ENCODE measurements at regions not wholly inside any gene's neighbourhood (a gene's known extent, or its start where the extent isn't known, plus 50 kb on each side); places are given as distances from the start of the nearest gene placed in this dataset.

DNA sequence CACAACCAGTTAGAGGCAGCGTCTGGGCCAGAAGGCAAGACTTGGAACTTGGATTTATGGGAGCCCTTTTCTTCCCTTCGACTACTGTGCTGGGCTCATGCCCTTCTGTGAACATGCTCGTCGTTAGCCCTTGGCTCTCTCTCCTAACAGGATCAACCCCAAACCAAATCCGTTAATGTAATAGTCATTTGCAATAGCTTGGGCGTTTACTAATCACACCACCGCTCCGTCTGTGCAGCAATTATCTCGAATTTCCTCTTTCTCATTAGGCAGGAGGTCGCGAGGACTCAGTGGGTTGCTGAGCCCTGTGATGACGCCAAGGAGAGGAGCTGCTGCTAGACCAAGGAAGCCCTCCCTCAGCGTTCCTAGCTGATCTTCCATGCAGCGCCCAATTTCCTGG, 114.7 kb downstream of the ENGASE start:
- no peak for DNase-seq (ENCODE audit: low read depth)
- no peak overlapping the region for H3K4me3 ChIP-seq (ENCODE audit: low read depth, low read length)
- TF ChIP-seq, protein P1, sequence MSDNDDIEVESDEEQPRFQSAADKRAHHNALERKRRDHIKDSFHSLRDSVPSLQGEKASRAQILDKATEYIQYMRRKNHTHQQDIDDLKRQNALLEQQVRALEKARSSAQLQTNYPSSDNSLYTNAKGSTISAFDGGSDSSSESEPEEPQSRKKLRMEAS (IDR thresholded peaks at IDR 0.05; ENCODE audit: low read depth, low read length), result no peak
- TF ChIP-seq MYC (IDR thresholded peaks at IDR 0.05; ENCODE audit: low read depth, low read length) (no peak), POLR2A (IDR thresholded peaks at IDR 0.05; ENCODE audit: extremely low read depth, insufficient read length) (no peak)
- TF ChIP-seq, protein P2, sequence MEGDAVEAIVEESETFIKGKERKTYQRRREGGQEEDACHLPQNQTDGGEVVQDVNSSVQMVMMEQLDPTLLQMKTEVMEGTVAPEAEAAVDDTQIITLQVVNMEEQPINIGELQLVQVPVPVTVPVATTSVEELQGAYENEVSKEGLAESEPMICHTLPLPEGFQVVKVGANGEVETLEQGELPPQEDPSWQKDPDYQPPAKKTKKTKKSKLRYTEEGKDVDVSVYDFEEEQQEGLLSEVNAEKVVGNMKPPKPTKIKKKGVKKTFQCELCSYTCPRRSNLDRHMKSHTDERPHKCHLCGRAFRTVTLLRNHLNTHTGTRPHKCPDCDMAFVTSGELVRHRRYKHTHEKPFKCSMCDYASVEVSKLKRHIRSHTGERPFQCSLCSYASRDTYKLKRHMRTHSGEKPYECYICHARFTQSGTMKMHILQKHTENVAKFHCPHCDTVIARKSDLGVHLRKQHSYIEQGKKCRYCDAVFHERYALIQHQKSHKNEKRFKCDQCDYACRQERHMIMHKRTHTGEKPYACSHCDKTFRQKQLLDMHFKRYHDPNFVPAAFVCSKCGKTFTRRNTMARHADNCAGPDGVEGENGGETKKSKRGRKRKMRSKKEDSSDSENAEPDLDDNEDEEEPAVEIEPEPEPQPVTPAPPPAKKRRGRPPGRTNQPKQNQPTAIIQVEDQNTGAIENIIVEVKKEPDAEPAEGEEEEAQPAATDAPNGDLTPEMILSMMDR (IDR thresholded peaks at IDR 0.05; ENCODE audit: low read depth, low read length), result no peak

DNA sequence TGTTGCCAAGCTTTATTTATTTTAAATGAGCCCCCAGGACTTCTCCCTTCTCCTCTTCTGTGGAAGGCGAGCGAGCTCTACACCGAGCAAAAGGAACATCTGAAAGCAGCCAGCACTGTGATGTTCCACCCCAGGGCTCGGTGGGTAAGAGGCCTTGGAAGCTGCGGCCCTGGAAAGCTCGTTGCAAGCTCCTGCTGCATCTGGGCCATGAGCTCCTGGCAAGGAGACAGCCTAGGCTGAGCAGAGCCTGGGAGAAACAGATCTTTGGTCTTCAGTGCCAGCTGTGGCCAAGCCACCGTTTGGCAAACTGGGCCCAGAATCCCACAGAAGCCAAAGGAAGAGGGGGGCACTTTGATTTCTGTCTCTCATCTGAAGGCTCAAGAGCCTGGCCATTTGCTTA, 114.1 kb downstream of the ENGASE start:
- TF ChIP-seq, protein P1 (IDR thresholded peaks at IDR 0.05; ENCODE audit: low read depth, low read length), result no peak
- TF ChIP-seq MYC (IDR thresholded peaks at IDR 0.05; ENCODE audit: low read depth, low read length) (no peak), POLR2A (IDR thresholded peaks at IDR 0.05; ENCODE audit: extremely low read depth, insufficient read length) (no peak)
- TF ChIP-seq, protein P2 (IDR thresholded peaks at IDR 0.05; ENCODE audit: low read depth, low read length), result no peak
- no peak for DNase-seq (ENCODE audit: low read depth)
- H3K4me3 ChIP-seq (ENCODE audit: low read depth, low read length), result no peak overlapping the region

DNA sequence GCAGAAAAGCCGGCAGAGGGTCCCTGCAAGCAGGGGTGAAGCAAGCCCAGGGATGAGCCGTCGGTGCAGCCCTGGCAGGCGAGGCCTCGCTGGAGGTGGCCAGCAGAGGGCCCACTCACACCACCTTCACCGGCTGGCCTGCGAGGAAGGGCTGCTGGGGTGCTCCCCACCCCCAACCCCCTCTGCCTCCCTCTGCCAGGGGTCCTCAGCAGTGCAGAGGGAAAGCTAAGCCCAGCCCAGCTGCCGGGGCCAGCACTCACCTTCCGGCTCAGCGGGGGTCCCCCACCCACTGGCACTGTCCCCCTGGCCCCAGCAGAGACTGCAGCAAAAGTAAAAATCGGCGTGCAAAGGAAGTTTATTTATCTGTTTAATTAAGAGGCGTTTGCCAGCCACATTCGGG, 113.4 kb downstream of the ENGASE start:
- TF ChIP-seq, protein P2 (IDR thresholded peaks at IDR 0.05; ENCODE audit: low read depth, low read length), result peak; percentile 44
- TF ChIP-seq, protein P1 (IDR thresholded peaks at IDR 0.05; ENCODE audit: low read depth, low read length), result no peak
- no peak overlapping the region for H3K4me3 ChIP-seq (ENCODE audit: low read depth, low read length)
- DNase-seq (ENCODE audit: low read depth), result peak; percentile 26

DNA sequence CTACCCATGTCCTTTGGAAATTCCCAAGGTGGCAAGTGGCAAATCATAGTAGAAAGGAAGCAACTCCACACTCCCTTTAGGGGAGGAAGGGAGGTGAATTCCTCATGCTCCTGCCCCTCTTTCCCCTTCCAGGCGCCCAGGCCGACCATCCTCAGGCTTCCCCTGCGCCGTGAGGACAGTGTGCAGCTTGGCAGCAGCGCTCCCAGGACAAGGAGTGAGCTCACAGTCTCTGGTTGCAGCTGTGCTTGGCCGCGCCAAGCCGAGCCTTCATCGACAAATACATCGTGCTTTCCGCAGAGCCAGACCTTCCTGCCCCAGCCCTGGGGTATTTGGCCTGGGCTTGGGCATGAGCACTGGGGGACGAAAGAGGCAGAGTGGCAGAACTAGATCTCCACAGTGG, 112.6 kb downstream of the ENGASE start:
- no peak for DNase-seq (ENCODE audit: low read depth)
- no peak overlapping the region for H3K4me3 ChIP-seq (ENCODE audit: low read depth, low read length)
- no peak for TF ChIP-seq POLR2A (IDR thresholded peaks at IDR 0.05; ENCODE audit: extremely low read depth, insufficient read length)
- TF ChIP-seq, protein P2 (IDR thresholded peaks at IDR 0.05; ENCODE audit: low read depth, low read length), result no peak
- TF ChIP-seq, protein P1 (IDR thresholded peaks at IDR 0.05; ENCODE audit: low read depth, low read length), result no peak
- no peak for TF ChIP-seq MYC (IDR thresholded peaks at IDR 0.05; ENCODE audit: low read depth, low read length)

DNA sequence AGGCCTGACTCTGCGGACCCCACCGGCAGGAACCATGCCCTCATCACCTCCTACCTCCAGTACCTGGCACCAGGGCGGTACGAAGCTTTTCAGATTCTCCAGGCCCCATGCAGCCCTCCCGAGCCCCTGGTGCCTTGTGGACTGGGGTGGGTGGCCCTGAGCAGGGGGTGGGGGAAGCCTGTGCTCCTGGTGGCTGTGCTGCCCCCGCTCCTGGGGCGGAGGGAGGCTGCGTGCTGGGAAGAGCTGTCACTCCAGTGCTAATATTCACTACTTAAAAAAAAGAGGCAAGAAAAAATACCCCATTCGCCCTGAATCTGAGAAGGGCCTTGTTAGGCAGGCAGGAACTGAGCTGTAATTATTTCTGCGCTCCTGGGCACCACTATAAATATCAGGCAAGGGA, 111.8 kb downstream of the ENGASE start:
- DNase-seq (ENCODE audit: low read depth), result no peak
- TF ChIP-seq, protein P1 (IDR thresholded peaks at IDR 0.05; ENCODE audit: low read depth, low read length), result no peak
- TF ChIP-seq POLR2A (IDR thresholded peaks at IDR 0.05; ENCODE audit: extremely low read depth, insufficient read length) (no peak), MYC (IDR thresholded peaks at IDR 0.05; ENCODE audit: low read depth, low read length) (no peak)
- TF ChIP-seq, protein P2 (IDR thresholded peaks at IDR 0.05; ENCODE audit: low read depth, low read length), result no peak

DNA sequence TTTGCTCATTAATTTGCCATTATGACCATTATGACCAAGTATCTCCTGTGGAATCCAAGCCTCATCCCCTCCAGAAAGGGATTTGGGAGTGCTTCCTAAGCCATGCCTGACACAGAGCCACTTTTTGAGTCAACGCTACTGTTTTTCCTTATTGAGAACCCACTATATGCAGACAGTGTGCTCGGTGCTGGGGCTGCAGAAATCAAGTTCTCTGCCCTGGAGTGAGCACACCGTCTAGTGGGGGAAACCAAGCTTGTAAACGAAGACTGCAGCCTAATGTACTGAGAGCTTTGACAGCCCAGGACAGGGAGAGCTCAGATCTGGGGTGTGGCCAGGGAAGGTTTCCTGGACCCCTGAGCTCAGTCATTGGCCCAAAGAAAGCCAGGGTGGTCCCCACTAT, 111.0 kb downstream of the ENGASE start:
- no peak overlapping the region for H3K4me3 ChIP-seq (ENCODE audit: low read depth, low read length)
- TF ChIP-seq, protein P2 (IDR thresholded peaks at IDR 0.05; ENCODE audit: low read depth, low read length), result no peak
- TF ChIP-seq POLR2A (IDR thresholded peaks at IDR 0.05; ENCODE audit: extremely low read depth, insufficient read length) (no peak), MYC (IDR thresholded peaks at IDR 0.05; ENCODE audit: low read depth, low read length) (no peak)
- TF ChIP-seq, protein P1 (IDR thresholded peaks at IDR 0.05; ENCODE audit: low read depth, low read length), result no peak
- no peak for DNase-seq (ENCODE audit: low read depth)

More for the DNA sequence above, 111.8 kb downstream of the ENGASE start:
- no peak overlapping the region for H3K4me3 ChIP-seq (ENCODE audit: low read depth, low read length)
